Stomach (tissue), 4 donors: ENCODE measurements at regions not wholly inside any gene's neighbourhood (a gene's known extent, or its start where the extent isn't known, plus 50 kb on each side); places are given as distances from the start of the nearest gene placed in this dataset.

Experiments
- CTCF ChIP-seq, 7 experiments: fragments of 450-650 bp in 4 of 7; fragments of 200-600 bp in 3 of 7; sonication (generic) in 3 of 7; IDR thresholded peaks; one replicate each; pipeline ENCODE4 v1.5.1; 2016 to 2019; ENCODE audit warnings: antibody characterized with exemption in 7 of 7, control low read depth in 2 of 7, mild to moderate bottlenecking in 1 of 7
- POLR2A ChIP-seq, 4 donors: fragments of 450-650 bp; IDR thresholded peaks; one replicate each; pipeline ENCODE4 v1.6.1; 2016; ENCODE audit warnings: antibody characterized with exemption in 4 of 4, control low read depth in 2 of 4, mild to moderate bottlenecking in 1 of 4, moderate library complexity in 1 of 4

- TF ChIP-seq CTCF (IDR thresholded peaks at IDR 0.05) (no peak), POLR2A (IDR thresholded peaks at IDR 0.05) (no peak)
Measured at GRCh38 chr1:18564676-18565075, 66.0 kb upstream of the PAX7 start.
